Aorta (tissue), 5 donors: ENCODE measurements at regions not wholly inside any gene's neighbourhood (a gene's known extent, or its start where the extent isn't known, plus 50 kb on each side); places are given as distances from the start of the nearest gene placed in this dataset.

Source experiments
- ATAC-seq: fragments of 200-7000 bp; cut with Tn5 transposase; one replicate; pipeline ENCODE4 v1.9.1; 2022; ENCODE audit warnings: moderate library complexity; ENCODE audit not compliant: low FRiP score
- DNase-seq, 2 donors: peaks; one replicate each; pipeline ENCODE4 v3.0.0-alpha.2; 2020
- H3K27ac ChIP-seq, 2 donors: one replicate each; pipeline ENCODE4 v1.5.1; 2013; ENCODE audit warnings: low read length in 2 of 2, mild to moderate bottlenecking in 2 of 2, moderate library complexity in 2 of 2, control low read depth in 1 of 2, inconsistent platforms in 1 of 2, low read depth in 1 of 2
- H3K27me3 ChIP-seq, 2 donors: one replicate each; pipeline ENCODE4 v1.6.1; 2013; ENCODE audit warnings: control low read depth in 1 of 2, low read length in 1 of 2, mild to moderate bottlenecking in 1 of 2, moderate library complexity in 1 of 2; ENCODE audit not compliant: insufficient read depth in 2 of 2, control insufficient read depth in 1 of 2
- H3K36me3 ChIP-seq, 2 donors: one replicate each; pipeline ENCODE4 v1.6.1; 2013; ENCODE audit warnings: control low read depth in 1 of 2, low read length in 1 of 2, mild to moderate bottlenecking in 1 of 2; ENCODE audit not compliant: insufficient read depth in 2 of 2, control insufficient read depth in 1 of 2
- H3K4me1 ChIP-seq, 2 donors: one replicate each; pipeline ENCODE4 v1.6.1; 2013; ENCODE audit warnings: low read length in 2 of 2, control low read depth in 1 of 2, mild to moderate bottlenecking in 1 of 2, moderate library complexity in 1 of 2; ENCODE audit not compliant: insufficient read depth in 2 of 2, control insufficient read depth in 1 of 2
- H3K4me3 ChIP-seq, 2 donors: one replicate each; pipeline ENCODE4 v1.5.1; 2013; ENCODE audit warnings: low read length in 2 of 2, control low read depth in 1 of 2, mild to moderate bottlenecking in 1 of 2
- H3K9me3 ChIP-seq: one replicate; pipeline ENCODE4 v1.6.1; 2013; ENCODE audit warnings: mild to moderate bottlenecking, low read length; ENCODE audit not compliant: control insufficient read depth
- WGBS, 2 donors: extraction: QIAGEN DNeasy Blood & Tissue Kit; methylation state at CpG; one replicate each; pipeline ENCODE4 v1.1.7; 2013; 5-methylcytosine and 5-hydroxymethylcytosine counted together
- intact Hi-C, 2 donors: fragments of 100-400 bp; cut with DNase I; formaldehyde crosslinking; loops; one replicate each; pipeline versions ENCODE4 v1.14.2 to v1.15.0; 2022
- donor health status: healthy with polysubstance abuse.
- donor health status: Bipolar disorder and iron deficiency.
- donor health status: DM: no; HTN: no; CAD: no.
- donor health status: DM: no; HTN: no; CAD: no.
- donor health status: DM: yes; HTN: yes; CAD: no.

GRCh38 chr5:25614466-25614865, 969.7 kb upstream of the CDH10 start:
- H3K27me3 ChIP-seq: no peaks in the 10 kb centered on the region
- DNase-seq (peak in 1 of 2 donors; percentile 60), ATAC-seq (peak; percentile 36)
- no peaks in the 10 kb centered on the region for H3K36me3 ChIP-seq
- intact Hi-C loops: no loop called here
- H3K4me3 ChIP-seq: no peak overlapping the region
- H3K27ac ChIP-seq: no peak overlapping the region
- no peaks in the 10 kb centered on the region for H3K9me3 ChIP-seq
- no peaks in the 10 kb centered on the region for H3K4me1 ChIP-seq
- 92 to 93% methylated on average over 22 of the region's 22 CpGs for WGBS, 2 donors

DNA sequence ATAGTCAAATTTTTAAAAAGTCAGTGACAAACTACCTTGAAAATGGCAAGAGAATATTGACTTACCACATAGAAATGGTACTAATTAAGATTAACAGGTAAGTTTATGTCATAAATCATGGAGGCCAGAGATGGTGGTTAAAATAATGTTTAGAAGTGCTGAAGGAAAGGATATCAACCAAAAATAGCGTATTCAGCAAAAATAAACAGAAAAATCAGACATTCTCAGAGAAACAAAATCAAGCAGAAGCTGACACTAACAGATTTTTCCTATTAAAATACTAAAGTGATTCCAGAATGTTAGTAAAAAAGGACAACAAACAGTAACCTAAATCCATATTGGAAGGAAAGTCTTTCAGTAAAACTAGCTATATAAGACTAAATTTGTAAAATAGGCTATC, 959.9 kb upstream of the CDH10 start:
- ATAC-seq: no peak
- intact Hi-C loops: no loop called here
- WGBS, 2 donors: 51 to 68% methylated on average over 1 of the region's 1 CpG

GRCh38 chr5:25579111-25579510, 934.3 kb upstream of the CDH10 start:
- 52 to 78% methylated on average over 1 of the region's 1 CpG for WGBS, 2 donors
- Histone ChIP-seq H3K27me3 (no peaks in the 10 kb centered on the region), H3K4me3 (no peak overlapping the region), H3K4me1 (no peaks in the 10 kb centered on the region), H3K27ac (no peak overlapping the region), H3K36me3 (no peaks in the 10 kb centered on the region), H3K9me3 (no peaks in the 10 kb centered on the region)
- DNase-seq (no peak), ATAC-seq (no peak)
- intact Hi-C loops: no loop called here

More for the DNA sequence above, 959.9 kb upstream of the CDH10 start:
- no peaks in the 10 kb centered on the region for H3K9me3 ChIP-seq
- no peaks in the 10 kb centered on the region for H3K27me3 ChIP-seq
- no peaks in the 10 kb centered on the region for H3K36me3 ChIP-seq
- H3K4me3 ChIP-seq: no peak overlapping the region
- DNase-seq: no peak
- no peaks in the 10 kb centered on the region for H3K4me1 ChIP-seq
- no peak overlapping the region for H3K27ac ChIP-seq

GRCh38 chr5:25573691-25574090, 928.9 kb upstream of the CDH10 start:
- Histone ChIP-seq H3K27me3 (no peaks in the 10 kb centered on the region), H3K4me3 (no peak overlapping the region), H3K9me3 (peaks cover 2% of the 10 kb centered on the region), H3K27ac (no peak overlapping the region), H3K4me1 (no peaks in the 10 kb centered on the region), H3K36me3 (no peaks in the 10 kb centered on the region)
- ATAC-seq (no peak), DNase-seq (no peak)
- intact Hi-C loops: no loop called here
- WGBS, 2 donors: 39 to 42% methylated on average over 2 of the region's 2 CpGs

GRCh38 chr5:25570067-25570583, 925.3 kb upstream of the CDH10 start:
- Histone ChIP-seq H3K27me3 (no peaks in the 10 kb centered on the region), H3K36me3 (no peaks in the 10 kb centered on the region), H3K27ac (no peak overlapping the region), H3K4me3 (no peak overlapping the region), H3K9me3 (peaks cover 2% of the 10 kb centered on the region), H3K4me1 (no peaks in the 10 kb centered on the region)
- intact Hi-C loops: no loop called here
- 67 to 72% methylated on average over 5 of the region's 5 CpGs for WGBS, 2 donors
- DNase-seq: no peak
- ATAC-seq: no peak

DNA sequence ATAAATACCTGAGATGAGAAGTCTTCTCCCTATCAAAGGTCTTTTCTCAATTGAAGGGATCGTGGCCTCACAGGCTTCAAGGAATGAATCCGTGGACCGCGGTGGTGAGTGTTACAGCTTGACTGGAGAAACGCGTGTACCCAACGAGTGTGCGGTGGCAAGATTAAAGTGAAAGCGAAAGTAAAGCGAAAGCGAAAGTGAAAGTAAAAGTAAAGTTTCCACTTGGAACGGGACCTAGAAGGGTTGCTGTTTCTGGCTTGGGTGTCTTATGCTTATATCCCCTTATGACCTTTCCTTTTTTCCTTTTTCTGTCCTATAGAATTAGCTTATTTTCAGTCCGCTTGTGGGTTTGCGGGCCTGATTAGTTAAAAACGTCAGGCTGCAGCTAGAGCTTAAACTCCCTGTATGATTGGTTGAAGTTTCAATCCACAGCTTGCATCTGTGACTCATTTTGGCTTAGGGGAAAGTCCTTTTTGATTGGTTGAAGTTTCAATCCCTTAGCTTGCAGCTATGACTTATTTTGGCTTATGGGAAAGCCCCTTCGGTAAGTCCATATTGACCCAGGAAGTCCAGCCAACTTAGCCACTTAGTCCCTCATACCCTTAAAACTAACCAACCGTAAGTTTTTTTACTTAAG, 924.3 kb upstream of the CDH10 start:
- intact Hi-C loops: no loop called here
- no peaks in the 10 kb centered on the region for H3K36me3 ChIP-seq
- H3K27ac ChIP-seq: no peak overlapping the region
- WGBS, 2 donors: 89 to 90% methylated on average over 17 of the region's 17 CpGs
- no peak overlapping the region for H3K4me3 ChIP-seq
- H3K4me1 ChIP-seq: no peaks in the 10 kb centered on the region
- ATAC-seq: no peak
- no peak for DNase-seq
- no peaks in the 10 kb centered on the region for H3K27me3 ChIP-seq
- H3K9me3 ChIP-seq: peaks cover 2% of the 10 kb centered on the region

- Histone ChIP-seq H3K27ac (no peak overlapping the region), H3K9me3 (peaks cover 2% of the 10 kb centered on the region), H3K27me3 (no peaks in the 10 kb centered on the region), H3K36me3 (no peaks in the 10 kb centered on the region), H3K4me3 (no peak overlapping the region), H3K4me1 (no peaks in the 10 kb centered on the region)
- 70 to 72% methylated on average over 1 of the region's 1 CpG for WGBS, 2 donors
- ATAC-seq: no peak
- intact Hi-C loops: no loop called here
- DNase-seq: no peak
Measured at GRCh38 chr5:25568294-25568693, 923.5 kb upstream of the CDH10 start.

GRCh38 chr5:25567881-25568280, 923.1 kb upstream of the CDH10 start:
- H3K9me3 ChIP-seq: peaks cover 2% of the 10 kb centered on the region
- H3K4me3 ChIP-seq: no peak overlapping the region
- H3K36me3 ChIP-seq: no peaks in the 10 kb centered on the region
- ATAC-seq: no peak
- no peak overlapping the region for H3K27ac ChIP-seq
- intact Hi-C loops: no loop called here
- no peaks in the 10 kb centered on the region for H3K4me1 ChIP-seq
- H3K27me3 ChIP-seq: no peaks in the 10 kb centered on the region
- no peak for DNase-seq
- 37 to 41% methylated on average over 3 of the region's 3 CpGs for WGBS, 2 donors

DNA sequence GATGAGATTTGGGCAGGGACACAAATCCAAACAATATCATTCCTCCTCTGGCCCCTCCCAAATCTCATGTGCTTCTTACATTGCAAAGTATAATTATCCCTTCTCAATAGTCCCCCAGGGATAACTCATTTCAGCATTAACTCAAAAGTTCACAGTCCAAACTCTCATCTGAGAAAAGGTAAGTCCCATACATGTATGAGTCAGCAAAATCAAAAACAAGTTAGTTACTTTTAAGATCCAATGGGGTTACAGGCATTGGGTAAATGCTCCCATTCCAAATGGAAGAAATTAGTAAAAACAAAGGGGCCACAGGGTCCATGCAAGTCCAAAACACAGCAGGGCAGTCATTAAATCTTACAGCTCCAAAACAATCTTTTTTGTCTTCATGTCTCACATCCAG, 917.9 kb upstream of the CDH10 start:
- no peaks in the 10 kb centered on the region for H3K9me3 ChIP-seq
- DNase-seq (no peak), ATAC-seq (no peak)
- H3K36me3 ChIP-seq: no peaks in the 10 kb centered on the region
- intact Hi-C loops: no loop called here
- no peaks in the 10 kb centered on the region for H3K4me1 ChIP-seq
- no peaks in the 10 kb centered on the region for H3K27me3 ChIP-seq
- no peak overlapping the region for H3K27ac ChIP-seq
- H3K4me3 ChIP-seq: no peak overlapping the region
